PC-9 (cell line): ENCODE measurements at regions not wholly inside any gene's neighbourhood (a gene's known extent, or its start where the extent isn't known, plus 50 kb on each side); places are given as distances from the start of the nearest gene placed in this dataset.

ENCODE experiments used
- BruUV-seq: library from RNA; stranded (reverse); fragments of 400-500 nt; replicated peaks from 2 replicates; lab custom pipeline; 2021; lab: Mats Ljungman, UMichigan
- CTCF ChIA-PET: fragments of 300-600 bp; sonication (Branson Sonifier 250); formaldehyde crosslinking; loops from one replicate; lab custom pipeline; 2022; ENCODE audit warnings: antibody characterized with exemption; lab: Charles Lee
- POLR2A ChIA-PET: fragments of 300-600 bp; sonication (Branson Sonifier 250); formaldehyde crosslinking; loops from one replicate; lab custom pipeline; 2022; ENCODE audit warnings: antibody characterized with exemption; ENCODE audit not compliant: unreplicated experiment; lab: Charles Lee
- DNase-seq, 2 experiments: peaks; one replicate each; pipeline versions ENCODE4 v3.0.0 to v3.0.0-alpha.2; 2015 to 2022; ENCODE audit warnings: mixed read lengths in 1 of 2
- H2AFZ ChIP-seq: fragments of 200-600 bp; sonication (generic); 2 replicates; pipeline ENCODE4 v1.8.1; 2017; ENCODE audit warnings: antibody characterized with exemption
- H3F3A ChIP-seq: fragments of 200-600 bp; sonication (generic); 2 replicates; pipeline ENCODE4 v1.8.1; 2017; ENCODE audit warnings: antibody characterized with exemption, mild to moderate bottlenecking, low read depth; ENCODE audit not compliant: insufficient read depth
- H3K27ac ChIP-seq: fragments of 200-600 bp; sonication (generic); 2 replicates; pipeline ENCODE4 v1.6.1; 2016; ENCODE audit warnings: mixed run types
- H3K27me3 ChIP-seq: fragments of 200-600 bp; sonication (generic); 2 replicates; pipeline ENCODE4 v1.6.1; 2016; ENCODE audit warnings: low read depth, mixed run types; ENCODE audit not compliant: insufficient read depth
- H3K36me3 ChIP-seq: fragments of 200-600 bp; sonication (generic); 2 replicates; pipeline ENCODE4 v1.6.1; 2016; ENCODE audit warnings: low read depth, mixed run types
- H3K4me1 ChIP-seq: fragments of 200-600 bp; sonication (generic); replicated peaks from 2 replicates; pipeline ENCODE4 v1.6.1; 2016; ENCODE audit warnings: mixed run types; ENCODE audit not compliant: insufficient read depth
- H3K4me2 ChIP-seq: fragments of 200-600 bp; sonication (generic); 2 replicates; pipeline ENCODE4 v1.6.1; 2017; ENCODE audit warnings: mixed run types
- H3K4me3 ChIP-seq: fragments of 200-600 bp; sonication (generic); 2 replicates; pipeline ENCODE4 v1.6.1; 2016; ENCODE audit warnings: mixed run types
- H3K79me2 ChIP-seq: fragments of 200-600 bp; sonication (generic); 2 replicates; pipeline ENCODE4 v1.6.1; 2017; ENCODE audit warnings: low read depth, mixed run types
- H3K9me2 ChIP-seq: fragments of 200-600 bp; sonication (generic); 2 replicates; pipeline ENCODE4 v1.8.1; 2017; ENCODE audit warnings: mild to moderate bottlenecking; ENCODE audit not compliant: insufficient read depth
- H3K9me3 ChIP-seq: fragments of 200-600 bp; sonication (generic); 2 replicates; pipeline ENCODE4 v1.8.1; 2016; ENCODE audit warnings: low read depth; ENCODE audit not compliant: insufficient read depth
- H4K20me1 ChIP-seq: fragments of 200-600 bp; sonication (generic); 2 replicates; pipeline ENCODE4 v1.8.1; 2017; ENCODE audit not compliant: insufficient read depth
- CTCF ChIP-seq: fragments of 200-600 bp; sonication (generic); conservative IDR thresholded peaks from 2 replicates; pipeline ENCODE4 v1.6.1; 2017; ENCODE audit warnings: mixed run types, antibody characterized with exemption, mild to moderate bottlenecking, moderate library complexity
- EZH2 ChIP-seq: fragments of 200-600 bp; sonication (generic); IDR thresholded peaks from 2 replicates; pipeline ENCODE4 v1.8.0; 2017; ENCODE audit warnings: antibody characterized with exemption, low read depth
- intact Hi-C: fragments of 100-400 bp; cut with micrococcal nuclease; formaldehyde crosslinking; loops from one replicate; pipeline ENCODE4 v1.10.0; 2022; ENCODE audit not compliant: unreplicated experiment

GRCh38 chr5:119301906-119302305 is 53.9 kb upstream of the TNFAIP8 start:
- DNase-seq: no peak
- peaks cover 40% of the 10 kb centered on the region for H3K4me1 ChIP-seq
- intact Hi-C loops: loop anchor here (2.0 to 5.0 kb wide), 2 partner anchors 21 to 55 kb away; partner anchors contain the start of gene TNFAIP8

GRCh38 chr5:119302449-119302848 is 53.4 kb upstream of the TNFAIP8 start:
- BruUV-seq: TSS peak; percentile 63
- Histone ChIP-seq H3F3A (peaks cover 20% of the 10 kb centered on the region), H3K4me2 (peak overlapping the region; percentile 58), H3K79me2 (no peaks in the 10 kb centered on the region), H3K9me3 (no peaks in the 10 kb centered on the region), H3K4me3 (peak overlapping the region; percentile 7; the same call in 1 of the 2 replicates), H3K4me1 (peaks cover 40% of the 10 kb centered on the region), H3K27ac (peak overlapping the region; percentile 65), H3K27me3 (no peaks in the 10 kb centered on the region), H3K9me2 (no peaks in the 10 kb centered on the region), H2AFZ (no peak overlapping the region), H4K20me1 (no peaks in the 10 kb centered on the region), H3K36me3 (no peaks in the 10 kb centered on the region)
- intact Hi-C loops: loop anchor here (2.0 to 5.0 kb wide), 2 partner anchors 20 to 55 kb away; partner anchors contain the start of gene TNFAIP8
- no peak for DNase-seq
- no peak for TF ChIP-seq CTCF
- TF ChIP-seq EZH2: no peak
- POLR2A ChIA-PET: interaction anchor here (0.5 to 0.7 kb wide), 4 partner anchors 14 to 54 kb away, joined by 3 to 16 read pairs (median 6); no protein-coding TSS in a partner anchor
- CTCF ChIA-PET: no interaction called here

More at GRCh38 chr5:119301906-119302305, 53.9 kb upstream of the TNFAIP8 start:
- TF ChIP-seq EZH2 (no peak), CTCF (no peak)
- Histone ChIP-seq H4K20me1 (no peaks in the 10 kb centered on the region), H3K27ac (peak overlapping the region; percentile 65; the same call in 1 of the 2 replicates), H3K4me2 (no peak overlapping the region; the same call in 1 of the 2 replicates), H2AFZ (no peak overlapping the region), H3K36me3 (no peaks in the 10 kb centered on the region), H3K9me3 (no peaks in the 10 kb centered on the region), H3K9me2 (no peaks in the 10 kb centered on the region), H3K79me2 (no peaks in the 10 kb centered on the region), H3F3A (peaks cover 20% of the 10 kb centered on the region), H3K27me3 (no peaks in the 10 kb centered on the region), H3K4me3 (no peak overlapping the region)
- ChIA-PET CTCF (no interaction called here), POLR2A (no interaction called here)
- BruUV-seq: no TSS peak

GRCh38 chr5:119302916-119303897 is 52.6 kb upstream of the TNFAIP8 start:
- H3K27me3 ChIP-seq: no peaks in the 10 kb centered on the region
- no peaks in the 10 kb centered on the region for H3K9me2 ChIP-seq
- no peak for TF ChIP-seq CTCF
- no peak for TF ChIP-seq EZH2
- H3K4me3 ChIP-seq: peak overlapping the region; percentile 7; the same call in 1 of the 2 replicates
- peaks cover 20% of the 10 kb centered on the region for H3F3A ChIP-seq
- no peak overlapping the region for H2AFZ ChIP-seq
- H3K27ac ChIP-seq: peak overlapping the region; percentile 65
- ChIA-PET POLR2A (interaction anchor here (0.5 to 0.7 kb wide), 5 partner anchors 15 to 53 kb away, joined by 3 to 16 read pairs (median 4); no protein-coding TSS in a partner anchor), CTCF (no interaction called here)
- H4K20me1 ChIP-seq: no peaks in the 10 kb centered on the region
- peak; percentile 60 to 96 for DNase-seq
- H3K4me1 ChIP-seq: peaks cover 40% of the 10 kb centered on the region
- no peaks in the 10 kb centered on the region for H3K9me3 ChIP-seq
- intact Hi-C loops: loop anchor here (1.0 to 5.0 kb wide), 4 partner anchors 15 to 54 kb away; partner anchors contain the start of gene TNFAIP8
- no peaks in the 10 kb centered on the region for H3K79me2 ChIP-seq
- TSS peak; percentile 88 for BruUV-seq
- peak overlapping the region; percentile 58 for H3K4me2 ChIP-seq
- H3K36me3 ChIP-seq: no peaks in the 10 kb centered on the region
